ENCODE measurements at regions not wholly inside any gene's neighbourhood (a gene's known extent, or its start where the extent isn't known, plus 50 kb on each side); places are given as distances from the start of the nearest gene placed in this dataset.
"Not testable (repeated sequence)": the region's sequence is repeated elsewhere in the genome, so short reads cannot be mapped to it uniquely, and the experiment has no call there.

GRCh38 chr15:24772266-24772665, 96.7 kb downstream of the NPAP1 start:
- no peak for DNase-seq
- intact Hi-C loops (cut with micrococcal nuclease): loop anchor here (5.0 kb wide), 1 partner anchor 665 kb away; the partner anchor contains the start of gene UBE3A
- CTCF ChIA-PET: no interaction called here

GRCh38 chr15:24772686-24773373, 97.3 kb downstream of the NPAP1 start:
- Mint-ChIP-seq H3K9me3 (peaks cover 35% of the 10 kb centered on the region), H3K4me3 (peak overlapping the region; percentile 76), H3K4me1 (ENCODE audit: low read depth) (peaks cover 3% of the 10 kb centered on the region), H3K36me3 (peaks cover 12% of the 10 kb centered on the region), H3K27me3 (peaks cover 1% of the 10 kb centered on the region), H3K27ac (peak overlapping the region; percentile 68)
- intact Hi-C loops (cut with micrococcal nuclease): loop anchor here (5.0 kb wide), 1 partner anchor 664 kb away; the partner anchor contains the start of gene UBE3A
- CTCF ChIA-PET: no interaction called here
- peak; percentile 78 for DNase-seq
- POLR2A ChIA-PET: no interaction called here

More at GRCh38 chr15:24772266-24772665, 96.7 kb downstream of the NPAP1 start:
- peaks cover 3% of the 10 kb centered on the region for H3K4me1 Mint-ChIP-seq (ENCODE audit: low read depth)
- peaks cover 33% of the 10 kb centered on the region for H3K9me3 Mint-ChIP-seq
- POLR2A ChIA-PET: no interaction called here
- H3K27me3 Mint-ChIP-seq: peaks cover 1% of the 10 kb centered on the region
- H3K27ac Mint-ChIP-seq: no peak overlapping the region
- H3K4me3 Mint-ChIP-seq: peak overlapping the region; percentile 76
- peaks cover 12% of the 10 kb centered on the region for H3K36me3 Mint-ChIP-seq

GRCh38 chr15:24777307-24777706, 101.7 kb downstream of the NPAP1 start:
- peaks cover 27% of the 10 kb centered on the region for H3K9me3 Mint-ChIP-seq
- DNase-seq: no peak
- POLR2A ChIA-PET: no interaction called here
- no peak overlapping the region for H3K4me3 Mint-ChIP-seq
- CTCF ChIA-PET: no interaction called here
- peaks cover 7% of the 10 kb centered on the region for H3K36me3 Mint-ChIP-seq
- H3K27me3 Mint-ChIP-seq: peaks cover 1% of the 10 kb centered on the region
- intact Hi-C loops (cut with micrococcal nuclease): no loop called here
- no peak overlapping the region for H3K27ac Mint-ChIP-seq
- peaks cover 3% of the 10 kb centered on the region for H3K4me1 Mint-ChIP-seq (ENCODE audit: low read depth)

GRCh38 chr15:24784506-24784905, 108.9 kb downstream of the NPAP1 start:
- no peaks in the 10 kb centered on the region for H3K27me3 Mint-ChIP-seq
- ChIA-PET POLR2A (no interaction called here), CTCF (no interaction called here)
- no peak for DNase-seq
- no peak overlapping the region for H3K27ac Mint-ChIP-seq
- H3K9me3 Mint-ChIP-seq: peaks cover 12% of the 10 kb centered on the region
- H3K4me1 Mint-ChIP-seq (ENCODE audit: low read depth): no peaks in the 10 kb centered on the region
- H3K4me3 Mint-ChIP-seq: no peak overlapping the region
- intact Hi-C loops (cut with micrococcal nuclease): no loop called here
- H3K36me3 Mint-ChIP-seq: no peaks in the 10 kb centered on the region

GRCh38 chr15:24786347-24786746, 110.8 kb downstream of the NPAP1 start:
- H3K4me3 Mint-ChIP-seq: no peak overlapping the region
- POLR2A ChIA-PET: no interaction called here
- intact Hi-C loops (cut with micrococcal nuclease): no loop called here

GRCh38 chr15:24802624-24803023, 127.0 kb downstream of the NPAP1 start:
- peaks cover 27% of the 10 kb centered on the region for H3K9me3 Mint-ChIP-seq
- H3K4me3 Mint-ChIP-seq; H3K36me3 Mint-ChIP-seq; intact Hi-C loops (cut with micrococcal nuclease); POLR2A ChIA-PET; H3K27ac Mint-ChIP-seq; CTCF ChIA-PET; H3K27me3 Mint-ChIP-seq; DNase-seq; H3K4me1 Mint-ChIP-seq (ENCODE audit: low read depth): not testable (repeated sequence)

More at GRCh38 chr15:24786347-24786746, 110.8 kb downstream of the NPAP1 start:
- Mint-ChIP-seq H3K4me1 (ENCODE audit: low read depth) (no peaks in the 10 kb centered on the region), H3K27me3 (no peaks in the 10 kb centered on the region), H3K36me3 (no peaks in the 10 kb centered on the region), H3K9me3 (peaks cover 17% of the 10 kb centered on the region), H3K27ac (no peak overlapping the region)
- DNase-seq: no peak
- CTCF ChIA-PET: no interaction called here

- H3K4me3 Mint-ChIP-seq: no peak overlapping the region
- no peaks in the 10 kb centered on the region for H3K4me1 Mint-ChIP-seq (ENCODE audit: low read depth)
- intact Hi-C loops (cut with micrococcal nuclease): no loop called here
- no peaks in the 10 kb centered on the region for H3K27me3 Mint-ChIP-seq
- ChIA-PET POLR2A (no interaction called here), CTCF (no interaction called here)
- H3K36me3 Mint-ChIP-seq: no peaks in the 10 kb centered on the region
- no peak overlapping the region for H3K27ac Mint-ChIP-seq
- H3K9me3 Mint-ChIP-seq: peaks cover 18% of the 10 kb centered on the region
- DNase-seq: no peak
Measured at GRCh38 chr15:24819680-24820079, 135.1 kb upstream of the SNRPN start.

GRCh38 chr15:24823473-24823872, 131.3 kb upstream of the SNRPN start:
- Mint-ChIP-seq H3K4me3 (no peak overlapping the region), H3K27ac (no peak overlapping the region), H3K36me3 (no peaks in the 10 kb centered on the region), H3K9me3 (peaks cover 20% of the 10 kb centered on the region), H3K4me1 (ENCODE audit: low read depth) (no peaks in the 10 kb centered on the region), H3K27me3 (no peaks in the 10 kb centered on the region)
- ChIA-PET POLR2A (no interaction called here), CTCF (interaction anchor here (0.6 kb wide), 1 partner anchor 35 kb away, joined by 3 read pairs; no protein-coding TSS in a partner anchor)
- intact Hi-C loops (cut with micrococcal nuclease): no loop called here
- no peak for DNase-seq

- H3K27ac Mint-ChIP-seq: no peak overlapping the region
- intact Hi-C loops (cut with micrococcal nuclease): no loop called here
Measured at GRCh38 chr15:24832282-24832681, 122.5 kb upstream of the SNRPN start.

GRCh38 chr15:24835301-24835700, 119.5 kb upstream of the SNRPN start:
- H3K4me1 Mint-ChIP-seq (ENCODE audit: low read depth): no peaks in the 10 kb centered on the region
- no peaks in the 10 kb centered on the region for H3K36me3 Mint-ChIP-seq
- no peaks in the 10 kb centered on the region for H3K27me3 Mint-ChIP-seq
- CTCF ChIA-PET: no interaction called here
- H3K27ac Mint-ChIP-seq: no peak overlapping the region
- H3K4me3 Mint-ChIP-seq: no peak overlapping the region
- POLR2A ChIA-PET: interaction anchor here (0.7 kb wide), 1 partner anchor 1172 kb away, joined by 3 read pairs; no protein-coding TSS in a partner anchor
- intact Hi-C loops (cut with micrococcal nuclease): no loop called here
- DNase-seq: no peak
- peaks cover 18% of the 10 kb centered on the region for H3K9me3 Mint-ChIP-seq

More at GRCh38 chr15:24832282-24832681, 122.5 kb upstream of the SNRPN start:
- POLR2A ChIA-PET: no interaction called here
- Mint-ChIP-seq H3K4me3 (no peak overlapping the region), H3K9me3 (peaks cover 15% of the 10 kb centered on the region), H3K4me1 (ENCODE audit: low read depth) (no peaks in the 10 kb centered on the region), H3K36me3 (no peaks in the 10 kb centered on the region), H3K27me3 (no peaks in the 10 kb centered on the region)
- CTCF ChIA-PET: no interaction called here
- no peak for DNase-seq

- Mint-ChIP-seq H3K9me3 (peaks cover 24% of the 10 kb centered on the region), H3K4me1 (ENCODE audit: low read depth) (no peaks in the 10 kb centered on the region), H3K27me3 (no peaks in the 10 kb centered on the region), H3K36me3 (peaks cover 9% of the 10 kb centered on the region), H3K4me3 (no peak overlapping the region), H3K27ac (no peak overlapping the region)
- POLR2A ChIA-PET: no interaction called here
- CTCF ChIA-PET: interaction anchor here (0.5 kb wide), 1 partner anchor 500 kb away, joined by 3 read pairs; no protein-coding TSS in a partner anchor
- peak; percentile 11 for DNase-seq
- intact Hi-C loops (cut with micrococcal nuclease): no loop called here
Measured at GRCh38 chr15:24848050-24848449, 106.7 kb upstream of the SNRPN start.

- intact Hi-C loops (cut with micrococcal nuclease): no loop called here
- peaks cover 2% of the 10 kb centered on the region for H3K27me3 Mint-ChIP-seq
- H3K9me3 Mint-ChIP-seq: peaks cover 19% of the 10 kb centered on the region
- DNase-seq: no peak
- no peaks in the 10 kb centered on the region for H3K4me1 Mint-ChIP-seq (ENCODE audit: low read depth)
- no peak overlapping the region for H3K27ac Mint-ChIP-seq
- H3K36me3 Mint-ChIP-seq: no peaks in the 10 kb centered on the region
- ChIA-PET CTCF (no interaction called here), POLR2A (no interaction called here)
- no peak overlapping the region for H3K4me3 Mint-ChIP-seq
Measured at GRCh38 chr15:24856397-24857390, 98.1 kb upstream of the SNRPN start.

Data from activated CD4-positive, alpha-beta memory T cell treated with anti-CD3 and anti-CD28 coated beads for 36 hours (primary cell).